IPS DF 6.9 (cell line): ENCODE measurements at regions not wholly inside any gene's neighbourhood (a gene's known extent, or its start where the extent isn't known, plus 50 kb on each side); places are given as distances from the start of the nearest gene placed in this dataset.

Experiments
- DNase-seq: peaks from one replicate; pipeline ENCODE4 v3.0.0-alpha.2; 2013; ENCODE audit warnings: low read depth, low spot score
- H3K27ac ChIP-seq: one replicate; pipeline ENCODE4 v1.5.1; 2013; ENCODE audit warnings: low read length, control low read depth
- H3K27me3 ChIP-seq: 2 replicates; pipeline ENCODE4 v1.6.1; 2013; ENCODE audit warnings: mild to moderate bottlenecking, low read length; ENCODE audit not compliant: control insufficient read depth, insufficient read depth
- H3K36me3 ChIP-seq: 2 replicates; pipeline ENCODE4 v1.6.1; 2013; ENCODE audit warnings: low read length; ENCODE audit not compliant: control insufficient read depth, insufficient read depth
- H3K4me1 ChIP-seq: 2 replicates; pipeline ENCODE4 v1.6.1; 2013; ENCODE audit warnings: low read length; ENCODE audit not compliant: control insufficient read depth, insufficient read depth
- H3K4me3 ChIP-seq: 2 replicates; pipeline ENCODE4 v1.5.1; 2013; ENCODE audit warnings: mild to moderate bottlenecking, low read length
- H3K9me3 ChIP-seq: 2 replicates; pipeline ENCODE4 v1.6.1; 2013; ENCODE audit warnings: low read length, inconsistent platforms; ENCODE audit not compliant: control insufficient read depth, insufficient read depth
- WGBS: extraction: QIAGEN DNeasy Blood & Tissue Kit; methylation state at CpG from one replicate; pipeline ENCODE4 v1.1.7; 2013; ENCODE audit warnings: mixed read lengths, missing lambda C conversion rate; ENCODE audit not compliant: insufficient read length, insufficient coverage; 5-methylcytosine and 5-hydroxymethylcytosine counted together

- DNase-seq = no peak
- H3K4me3 ChIP-seq = no peak overlapping the region
- WGBS = no CpG with 5 or more reads among the region's 1 CpG
- no peaks in the 10 kb centered on the region for H3K36me3 ChIP-seq
- H3K9me3 ChIP-seq = no peaks in the 10 kb centered on the region
- H3K27me3 ChIP-seq = no peaks in the 10 kb centered on the region
- no peak overlapping the region for H3K27ac ChIP-seq
- 0 out of 2 replicates have a peak, but pooled peaks cover 2% of the 10 kb centered on the region for H3K4me1 ChIP-seq
Observed at GRCh38 chr2:53434466-53434865, 333.1 kb upstream of the CHAC2 start.

- H3K4me1 ChIP-seq = 0 out of 2 replicates have a peak, but pooled peaks cover 2% of the 10 kb centered on the region
- no peak overlapping the region for H3K27ac ChIP-seq
- no peaks in the 10 kb centered on the region for H3K27me3 ChIP-seq
- DNase-seq = no peak
- WGBS = no CpG with 5 or more reads among the region's 3 CpGs
- no peaks in the 10 kb centered on the region for H3K9me3 ChIP-seq
- H3K4me3 ChIP-seq = no peak overlapping the region
- no peaks in the 10 kb centered on the region for H3K36me3 ChIP-seq
Observed at GRCh38 chr2:53432936-53433335, 334.7 kb upstream of the CHAC2 start.

DNA sequence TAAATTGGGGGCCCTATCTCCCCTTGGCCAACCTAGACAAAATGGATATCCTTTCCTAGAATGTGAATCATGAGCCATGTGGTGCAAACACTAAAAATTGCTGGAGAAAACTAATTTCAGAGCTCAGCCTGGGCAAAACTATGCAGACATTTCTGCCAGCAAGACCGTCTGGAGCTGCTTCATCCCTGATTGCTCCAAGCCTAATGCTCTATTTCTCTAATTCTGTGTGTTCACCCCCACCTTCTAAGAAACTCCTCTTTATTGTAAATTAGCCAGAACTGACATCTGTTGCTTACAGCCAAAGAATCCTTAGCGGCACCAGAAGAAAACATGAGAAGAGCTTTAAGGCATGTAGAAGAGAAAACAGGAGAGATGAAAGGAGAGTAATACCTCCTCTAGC, 337.7 kb upstream of the CHAC2 start:
- WGBS = no CpG with 5 or more reads among the region's 2 CpGs
- DNase-seq = no peak
- no peaks in the 10 kb centered on the region for H3K9me3 ChIP-seq

DNA sequence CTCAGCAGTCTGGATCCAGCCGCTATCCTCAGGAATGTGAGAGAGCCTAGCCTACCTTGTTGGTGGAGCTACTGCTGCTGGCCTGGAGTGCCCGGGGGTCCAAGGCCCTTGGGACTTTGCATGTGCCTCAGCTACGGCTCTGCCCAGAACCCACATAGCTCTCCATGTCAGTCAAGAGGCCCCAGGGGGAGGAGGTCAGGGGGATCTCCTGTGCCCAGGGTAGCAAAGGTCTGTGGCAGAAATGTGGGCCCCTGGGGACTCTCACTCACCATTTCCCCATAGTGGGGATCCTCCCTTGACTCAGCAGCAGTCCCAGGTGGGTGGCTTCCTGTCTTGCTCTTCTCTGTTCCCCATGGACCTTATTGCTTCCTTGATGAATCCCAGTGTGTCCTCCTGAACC, 342.7 kb upstream of the CHAC2 start:
- Histone ChIP-seq H3K4me3 (no peak overlapping the region), H3K9me3 (no peaks in the 10 kb centered on the region), H3K4me1 (no peaks in the 10 kb centered on the region), H3K36me3 (no peaks in the 10 kb centered on the region), H3K27me3 (no peaks in the 10 kb centered on the region), H3K27ac (no peak overlapping the region)
- no peak for DNase-seq
- WGBS = no CpG with 5 or more reads among the region's 3 CpGs

More for the DNA sequence above, 337.7 kb upstream of the CHAC2 start:
- Histone ChIP-seq H3K27me3 (no peaks in the 10 kb centered on the region), H3K4me1 (no peaks in the 10 kb centered on the region), H3K27ac (no peak overlapping the region), H3K4me3 (no peak overlapping the region), H3K36me3 (no peaks in the 10 kb centered on the region)

- H3K27ac ChIP-seq = no peak overlapping the region
- H3K4me3 ChIP-seq = no peak overlapping the region
- no peaks in the 10 kb centered on the region for H3K36me3 ChIP-seq
- H3K27me3 ChIP-seq = no peaks in the 10 kb centered on the region
- no CpG with 5 or more reads among the region's 3 CpGs for WGBS
- H3K9me3 ChIP-seq = no peaks in the 10 kb centered on the region
- DNase-seq = no peak
- no peaks in the 10 kb centered on the region for H3K4me1 ChIP-seq
Observed at GRCh38 chr2:53423465-53423864, 344.1 kb upstream of the CHAC2 start.

- H3K27ac ChIP-seq = no peak overlapping the region
- H3K4me3 ChIP-seq = no peak overlapping the region
- no peaks in the 10 kb centered on the region for H3K27me3 ChIP-seq
- H3K9me3 ChIP-seq = no peaks in the 10 kb centered on the region
- peak; percentile 33 for DNase-seq
- H3K4me1 ChIP-seq = no peaks in the 10 kb centered on the region
- no CpG with 5 or more reads among the region's 3 CpGs for WGBS
- no peaks in the 10 kb centered on the region for H3K36me3 ChIP-seq
Observed at GRCh38 chr2:53422979-53423378, 344.6 kb upstream of the CHAC2 start.

DNA sequence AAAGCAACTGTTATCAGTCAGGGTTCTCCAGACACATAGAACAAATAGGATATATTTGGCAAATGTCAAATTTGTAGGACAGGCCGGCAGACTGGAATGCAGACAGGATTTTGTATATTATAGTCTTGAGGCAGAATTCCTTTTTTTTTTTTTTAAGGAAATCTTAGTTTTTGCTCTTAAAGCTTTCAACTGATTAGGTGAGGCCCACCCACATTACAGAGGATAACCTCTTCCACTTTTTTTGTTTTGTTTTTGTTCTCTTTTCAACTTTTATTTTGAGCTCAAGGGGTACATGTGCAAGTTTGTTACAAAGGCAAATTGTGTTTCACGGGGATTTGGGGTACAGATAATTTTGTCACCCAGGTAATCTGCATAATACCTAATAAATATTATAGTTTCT, 350.2 kb upstream of the CHAC2 start:
- Histone ChIP-seq H3K27me3 (no peaks in the 10 kb centered on the region), H3K27ac (no peak overlapping the region), H3K36me3 (no peaks in the 10 kb centered on the region), H3K4me3 (no peak overlapping the region), H3K4me1 (no peaks in the 10 kb centered on the region), H3K9me3 (no peaks in the 10 kb centered on the region)
- DNase-seq = no peak
- WGBS = no CpG with 5 or more reads among the region's 2 CpGs

- H3K9me3 ChIP-seq = no peaks in the 10 kb centered on the region
- no peaks in the 10 kb centered on the region for H3K36me3 ChIP-seq
- WGBS = 100% methylated on average over 1 of the region's 6 CpGs
- H3K4me3 ChIP-seq = no peak overlapping the region
- no peaks in the 10 kb centered on the region for H3K4me1 ChIP-seq
- no peaks in the 10 kb centered on the region for H3K27me3 ChIP-seq
- no peak overlapping the region for H3K27ac ChIP-seq
- no peak for DNase-seq
Observed at GRCh38 chr2:53407363-53408080, 360.1 kb upstream of the CHAC2 start.

- no peaks in the 10 kb centered on the region for H3K4me1 ChIP-seq
- H3K27me3 ChIP-seq = no peaks in the 10 kb centered on the region
- no peak for DNase-seq
- H3K9me3 ChIP-seq = no peaks in the 10 kb centered on the region
- no peak overlapping the region for H3K4me3 ChIP-seq
- no CpG with 5 or more reads among the region's 4 CpGs for WGBS
- H3K36me3 ChIP-seq = no peaks in the 10 kb centered on the region
- H3K27ac ChIP-seq = no peak overlapping the region
Observed at GRCh38 chr2:53403792-53404413, 363.7 kb upstream of the CHAC2 start.

DNA sequence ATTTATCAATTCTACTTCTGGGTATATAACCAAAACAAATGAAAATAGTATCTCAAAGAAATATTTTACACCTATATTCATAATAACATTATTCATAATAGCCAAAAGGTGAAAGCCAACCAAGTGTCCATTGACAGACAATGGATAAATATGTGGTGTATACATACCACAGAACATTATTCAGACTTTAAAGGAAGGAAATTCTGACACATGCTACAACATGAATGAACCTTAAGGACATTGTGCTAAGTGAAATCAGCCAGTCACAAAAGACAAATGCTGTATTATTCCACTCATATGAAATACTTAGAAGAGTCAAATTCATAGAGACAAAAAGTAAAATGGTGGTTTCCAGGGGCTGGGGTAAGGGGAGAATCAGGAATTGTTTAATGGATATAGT, 370.5 kb upstream of the CHAC2 start:
- Histone ChIP-seq H3K4me1 (no peaks in the 10 kb centered on the region), H3K36me3 (no peaks in the 10 kb centered on the region), H3K4me3 (no peak overlapping the region), H3K9me3 (no peaks in the 10 kb centered on the region), H3K27ac (no peak overlapping the region), H3K27me3 (no peaks in the 10 kb centered on the region)
- no peak for DNase-seq

DNA sequence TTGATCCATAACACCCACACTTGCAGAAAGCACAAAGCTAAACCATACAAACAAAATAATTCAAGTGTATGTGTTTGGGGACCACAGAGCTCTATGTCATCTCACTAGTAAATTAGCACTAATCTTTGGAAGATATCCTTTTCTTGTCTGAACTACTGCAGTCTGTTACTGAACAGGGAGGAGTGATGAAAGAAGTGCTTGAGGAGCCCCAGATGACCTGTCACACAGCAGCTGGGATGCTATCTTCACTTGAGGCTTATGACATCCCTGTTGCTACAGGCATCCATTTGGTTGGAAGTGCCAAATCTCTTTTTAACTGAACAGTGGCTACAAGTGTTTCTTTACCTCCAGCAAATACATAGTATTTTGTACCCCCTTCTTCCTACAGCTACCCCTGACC, 386.3 kb upstream of the CHAC2 start:
- no peak for DNase-seq
- H3K27ac ChIP-seq = no peak overlapping the region
- H3K4me1 ChIP-seq = no peaks in the 10 kb centered on the region
- no peak overlapping the region for H3K4me3 ChIP-seq
- H3K9me3 ChIP-seq = no peaks in the 10 kb centered on the region
- H3K36me3 ChIP-seq = no peaks in the 10 kb centered on the region
- H3K27me3 ChIP-seq = no peaks in the 10 kb centered on the region
